GM19397 (cell line): ENCODE measurements at regions not wholly inside any gene's neighbourhood (a gene's known extent, or its start where the extent isn't known, plus 50 kb on each side); places are given as distances from the start of the nearest gene placed in this dataset.

ENCODE experiments used
- ATAC-seq: cut with Tn5 transposase; IDR thresholded peaks from one replicate; pipeline ENCODE4 v1.9.1; 2021; ENCODE audit warnings: mild to moderate bottlenecking, moderate library complexity; ENCODE audit not compliant: unreplicated experiment

DNA sequence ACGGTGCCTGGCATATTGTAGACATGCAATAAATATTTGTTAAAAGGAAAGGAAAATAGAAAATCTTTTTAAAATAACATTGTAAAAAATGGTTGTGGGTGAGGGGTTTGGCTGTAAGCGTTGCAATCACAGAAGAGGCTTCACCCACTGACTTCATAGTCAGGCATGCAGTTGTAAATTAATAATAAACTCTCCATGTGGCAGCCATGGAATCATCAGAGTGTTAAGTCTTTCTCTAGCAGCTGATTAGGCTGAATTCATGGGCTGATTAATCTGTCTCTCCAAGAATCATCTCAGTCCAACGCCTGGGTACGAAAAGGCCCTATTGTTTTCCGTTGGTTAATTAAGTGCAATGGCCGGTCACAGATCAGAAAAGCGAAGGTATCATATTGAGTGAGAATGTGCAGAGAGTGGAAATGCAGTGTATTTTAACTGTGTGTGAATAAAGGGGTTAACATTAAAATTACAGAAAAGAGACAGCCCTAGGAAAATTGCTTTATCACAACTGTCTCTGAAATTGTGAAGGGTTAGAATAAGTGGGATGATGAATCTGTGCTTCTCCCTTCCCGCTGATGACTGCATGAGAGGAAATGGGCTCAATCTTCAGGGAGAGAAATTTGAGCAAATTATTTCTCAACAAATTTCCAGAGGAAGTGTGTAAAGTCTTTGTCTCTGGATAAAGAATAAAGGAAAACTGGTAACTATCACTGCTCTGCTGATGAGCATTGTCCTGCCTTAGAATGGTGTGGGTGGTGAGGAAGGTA lies 269.0 kb downstream of the FAM76B start:
- ATAC-seq = no peak

DNA sequence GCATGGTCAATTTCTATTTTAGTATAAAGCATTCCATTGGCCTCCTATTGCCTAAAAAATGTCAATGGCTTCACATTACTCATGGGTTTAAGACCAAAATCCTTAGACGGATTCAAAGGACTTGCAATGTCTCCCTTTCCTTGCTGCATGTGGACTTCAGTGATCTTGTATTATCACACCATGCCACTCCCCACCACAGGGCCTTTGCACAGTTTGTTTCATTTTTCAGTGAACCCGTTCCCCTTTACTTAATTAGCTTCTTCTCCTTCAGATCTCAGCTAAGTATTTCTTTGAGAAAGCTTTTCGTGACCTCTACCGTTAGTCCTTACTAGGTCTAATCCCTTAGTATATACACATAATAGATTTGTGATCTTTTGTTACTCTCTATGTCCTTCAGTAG lies 269.7 kb downstream of the FAM76B start:
- ATAC-seq = no peak

DNA sequence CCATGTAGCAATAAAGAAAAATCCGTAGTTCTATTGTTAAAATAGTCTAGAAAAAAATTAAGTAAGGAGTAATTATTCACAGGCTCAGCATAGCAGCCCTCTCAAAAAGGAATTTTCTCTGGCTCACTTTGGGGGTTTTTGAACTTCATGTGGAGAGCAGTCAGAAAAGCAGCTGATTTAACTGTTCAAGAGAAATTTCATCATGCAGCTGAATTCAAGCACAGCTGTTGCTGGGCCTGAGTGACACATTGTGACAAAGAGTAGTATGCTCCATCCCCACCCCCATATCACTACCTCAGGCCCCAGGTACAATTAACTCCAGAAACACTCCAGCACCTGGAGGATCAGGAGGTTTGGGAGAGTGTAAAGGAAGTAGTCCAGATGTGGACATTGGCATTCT lies 272.1 kb downstream of the FAM76B start:
- no peak for ATAC-seq

DNA sequence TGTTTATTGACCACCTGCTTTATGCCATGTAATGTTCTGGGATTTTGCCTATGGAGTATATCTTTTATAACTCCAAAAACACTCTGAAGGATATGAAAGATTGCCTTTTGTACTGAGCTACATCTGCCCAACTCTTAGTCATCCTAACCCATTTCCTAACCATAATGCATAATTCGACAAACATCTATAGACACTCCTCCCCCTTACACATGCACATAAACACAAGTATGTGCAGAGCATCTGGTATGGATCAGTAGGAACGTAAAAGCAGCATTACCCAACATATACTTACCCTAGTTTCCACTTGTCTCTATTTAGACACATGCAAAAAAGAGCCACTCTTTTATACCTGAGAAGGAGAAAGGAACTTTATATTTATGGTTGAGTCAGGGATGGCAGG lies 272.8 kb downstream of the FAM76B start:
- no peak for ATAC-seq

DNA sequence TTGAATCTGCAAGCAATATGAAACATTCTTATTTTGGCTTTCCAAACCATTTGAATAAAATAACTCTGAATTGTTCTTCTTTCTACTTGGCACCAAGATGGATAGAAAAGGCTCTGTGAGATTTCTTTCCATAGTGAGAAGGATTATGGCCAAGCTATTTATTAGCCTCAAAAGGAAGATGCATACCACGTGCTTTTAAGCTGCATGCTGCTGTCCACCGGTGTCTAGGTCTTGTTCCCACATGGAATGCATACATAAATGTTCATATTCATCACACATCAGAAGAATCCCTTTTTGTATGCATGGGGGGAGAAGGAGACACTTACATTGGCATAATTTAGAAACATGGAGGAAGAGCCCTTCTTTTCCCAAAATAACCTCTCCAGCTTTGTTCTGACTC lies 273.4 kb downstream of the FAM76B start:
- ATAC-seq = no peak

DNA sequence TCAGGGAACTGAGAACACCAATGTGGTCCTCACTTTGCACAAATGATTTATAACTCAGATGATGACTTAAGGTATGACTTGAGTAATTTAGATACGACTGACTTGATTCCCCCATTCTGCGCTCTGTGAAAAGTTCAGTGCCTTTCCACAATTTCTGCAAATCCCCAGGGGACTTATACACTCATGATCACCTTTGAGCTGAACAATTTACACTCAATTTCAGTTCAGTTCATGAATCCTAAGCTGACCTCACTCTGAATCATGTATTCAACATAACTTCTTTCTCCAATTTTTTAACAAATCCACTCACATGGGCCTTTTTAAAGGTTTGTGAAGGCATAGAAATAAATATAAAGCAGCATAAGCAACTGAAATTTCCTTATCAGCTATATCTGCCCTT lies 274.2 kb downstream of the FAM76B start:
- ATAC-seq = no peak

DNA sequence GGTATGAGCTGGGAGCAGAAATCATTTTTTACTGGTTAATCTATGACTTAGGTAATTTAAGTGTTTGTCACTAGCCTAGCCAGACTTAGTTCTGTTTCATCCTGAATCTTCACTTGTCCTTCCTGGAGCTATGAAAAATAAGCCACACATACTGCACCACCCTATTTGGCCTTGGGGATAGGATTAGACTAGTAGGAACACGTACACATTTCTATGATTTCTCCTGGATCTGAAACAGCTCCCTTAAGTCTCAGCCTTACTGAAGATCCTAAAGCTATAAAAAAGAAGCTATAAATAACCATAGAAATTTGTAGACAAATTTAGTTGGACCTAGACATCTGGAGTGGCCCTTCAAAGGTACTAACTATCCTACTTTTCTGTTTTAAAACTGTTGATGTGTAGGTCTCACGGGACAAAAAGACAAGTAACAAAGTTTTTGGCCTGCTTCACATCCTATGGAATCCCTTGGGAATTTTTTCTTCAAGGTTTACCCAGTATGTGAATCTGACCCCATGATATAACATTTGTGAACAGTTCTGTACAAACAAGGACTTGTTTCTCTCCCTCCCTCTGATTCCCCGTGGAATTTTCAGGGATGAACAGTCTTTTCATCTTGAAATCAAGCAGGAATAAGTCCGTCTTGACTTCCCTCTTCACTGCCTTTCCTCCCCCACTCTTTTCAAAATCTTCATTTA lies 275.0 kb downstream of the FAM76B start:
- no peak for ATAC-seq

DNA sequence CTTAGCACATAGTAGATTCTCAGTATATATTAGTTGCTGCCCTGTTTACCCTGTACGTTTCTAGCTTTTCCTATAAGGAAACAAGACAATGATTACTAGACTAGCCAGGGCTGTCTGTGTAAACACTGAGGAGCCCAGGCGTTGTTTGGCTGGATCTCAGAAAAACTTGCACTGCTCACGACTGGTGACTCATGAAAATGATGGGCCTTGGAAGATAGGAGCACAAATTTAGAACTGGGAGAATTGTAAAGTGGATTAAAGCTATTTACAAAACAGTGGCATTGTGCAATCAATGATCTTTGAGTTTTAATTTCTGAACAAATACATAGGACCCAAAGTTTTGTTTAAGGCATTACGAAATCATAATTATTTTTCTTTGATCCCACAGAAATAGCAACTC lies 276.9 kb downstream of the FAM76B start:
- no peak for ATAC-seq

DNA sequence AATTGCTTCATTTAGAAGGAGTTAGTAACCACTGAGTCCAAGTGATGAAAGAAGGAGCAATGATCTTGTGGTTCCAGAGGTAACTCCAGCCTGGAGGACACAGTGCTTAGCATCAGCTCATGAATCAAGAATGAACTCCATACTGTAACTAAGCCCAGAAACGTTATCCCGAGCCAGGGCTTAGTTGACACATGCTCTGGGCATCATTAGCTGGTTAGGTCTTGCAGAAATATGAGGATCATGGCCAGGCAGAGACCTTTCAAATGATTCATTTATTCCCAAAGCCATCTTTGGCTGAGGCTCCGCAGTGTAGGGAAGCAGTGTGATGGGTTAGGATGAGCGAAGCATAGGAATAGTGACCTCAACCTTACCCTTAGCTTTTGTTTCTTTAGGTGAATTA lies 277.4 kb downstream of the FAM76B start:
- no peak for ATAC-seq

DNA sequence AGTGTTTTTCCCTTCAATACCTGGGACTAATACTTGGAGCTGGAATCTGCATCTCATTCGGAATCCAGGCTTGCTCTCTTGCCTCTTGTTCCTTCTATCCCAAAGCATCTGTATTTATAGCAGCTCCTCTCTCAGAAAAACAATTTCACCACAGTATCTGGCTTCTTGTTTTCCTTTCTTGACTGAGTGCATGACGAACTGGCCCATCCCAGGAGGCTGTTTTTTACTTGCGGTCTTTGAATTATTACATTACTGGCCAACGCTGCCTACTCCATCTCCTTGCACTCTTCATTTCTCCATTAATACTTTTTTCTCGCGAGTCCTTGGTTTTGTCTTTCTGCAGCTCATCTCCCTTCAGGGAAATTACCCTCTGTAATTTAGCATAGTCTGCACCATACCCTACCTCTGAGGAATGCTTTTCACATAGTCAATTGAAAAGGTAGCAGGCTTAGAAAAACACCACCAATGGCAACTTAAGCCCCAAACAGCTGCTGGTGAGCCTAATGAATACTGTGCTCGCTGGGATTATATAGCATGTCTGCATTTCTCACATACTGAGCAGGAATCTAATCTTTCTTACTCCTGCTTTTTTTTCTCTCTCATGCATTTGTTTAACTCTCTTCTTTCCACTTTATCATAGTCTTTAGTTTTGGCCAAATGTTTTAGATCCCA lies 277.4 kb upstream of the SESN3 start:
- no peak for ATAC-seq

DNA sequence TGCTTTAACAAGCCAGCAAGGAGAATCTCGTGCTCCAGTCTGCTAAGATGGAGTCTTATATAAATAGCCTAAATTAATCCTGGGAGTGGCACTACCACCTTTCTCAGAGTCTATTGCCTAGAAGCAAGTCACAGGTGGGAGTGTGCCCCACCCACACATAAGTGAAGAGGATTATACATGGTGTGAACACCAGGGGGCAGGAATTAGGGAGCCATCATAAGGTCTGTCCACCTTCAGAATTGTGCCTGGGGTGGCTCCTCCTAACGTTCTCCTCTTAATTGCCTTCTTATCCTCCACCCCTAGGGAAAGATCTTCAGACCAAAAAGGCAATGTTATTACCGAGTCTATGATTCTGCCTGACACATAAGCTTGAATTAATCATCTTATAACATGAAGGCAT lies 276.8 kb upstream of the SESN3 start:
- ATAC-seq = no peak

DNA sequence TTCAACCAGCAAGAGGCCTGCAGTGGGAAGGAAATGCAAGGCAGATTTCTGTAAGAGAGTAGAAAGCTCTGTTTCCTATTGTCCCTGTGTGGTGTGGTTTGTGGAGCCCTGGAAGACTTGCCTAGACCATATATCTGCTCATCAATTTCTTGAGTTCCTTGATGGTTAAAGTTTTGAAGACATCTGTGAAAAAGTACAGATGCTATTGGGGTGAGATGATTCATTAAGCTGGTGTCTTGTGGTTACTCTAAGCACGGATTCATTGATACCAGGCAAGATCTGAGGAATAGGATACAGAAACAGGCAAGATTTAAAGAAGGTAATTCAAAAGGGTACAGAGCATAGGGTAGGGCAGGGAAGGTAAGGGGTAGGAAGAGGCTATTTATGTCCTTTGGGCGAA lies 275.8 kb upstream of the SESN3 start:
- no peak for ATAC-seq

DNA sequence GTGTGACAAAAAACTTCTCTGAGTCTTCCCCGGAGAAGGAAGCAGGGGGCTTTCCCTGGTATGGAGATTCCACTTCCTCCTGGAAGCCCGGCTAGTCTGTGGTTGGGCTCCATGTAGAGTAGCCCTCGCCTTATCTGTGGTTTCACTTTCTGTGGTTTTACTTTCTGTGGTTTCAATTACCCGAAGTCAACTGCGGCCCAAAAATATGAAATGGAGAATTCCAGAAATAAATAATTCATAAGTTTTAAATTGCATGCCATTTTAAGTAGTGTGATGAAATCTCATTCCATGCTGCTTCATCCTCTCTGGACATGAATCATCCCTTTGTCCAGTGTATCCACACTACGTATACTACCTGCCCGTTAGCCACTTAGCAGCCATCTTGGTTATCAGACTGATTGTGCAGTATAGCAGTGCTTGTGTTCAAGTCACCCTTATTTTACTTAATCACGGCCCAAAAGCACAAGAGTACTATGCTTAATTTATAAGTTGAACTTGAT lies 275.0 kb upstream of the SESN3 start:
- ATAC-seq = no peak

DNA sequence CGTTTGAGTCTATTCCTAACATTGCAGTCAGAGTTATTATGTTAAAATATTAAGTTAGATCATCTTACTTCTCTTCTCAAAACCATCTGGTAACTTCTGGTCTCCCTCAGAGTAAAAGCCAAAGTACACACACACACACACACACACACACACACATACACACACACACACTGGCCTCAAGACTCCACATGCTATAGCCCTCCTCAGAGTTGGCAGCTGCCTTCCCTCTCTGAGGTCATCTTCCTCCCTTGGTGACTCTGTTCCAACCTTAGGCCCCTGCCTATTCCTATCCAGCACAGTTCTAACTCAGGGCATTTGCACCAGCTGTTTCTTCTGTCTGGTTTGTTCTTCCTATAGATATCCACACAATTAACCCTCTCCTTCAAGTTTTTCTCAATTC lies 272.0 kb upstream of the SESN3 start:
- no peak for ATAC-seq

DNA sequence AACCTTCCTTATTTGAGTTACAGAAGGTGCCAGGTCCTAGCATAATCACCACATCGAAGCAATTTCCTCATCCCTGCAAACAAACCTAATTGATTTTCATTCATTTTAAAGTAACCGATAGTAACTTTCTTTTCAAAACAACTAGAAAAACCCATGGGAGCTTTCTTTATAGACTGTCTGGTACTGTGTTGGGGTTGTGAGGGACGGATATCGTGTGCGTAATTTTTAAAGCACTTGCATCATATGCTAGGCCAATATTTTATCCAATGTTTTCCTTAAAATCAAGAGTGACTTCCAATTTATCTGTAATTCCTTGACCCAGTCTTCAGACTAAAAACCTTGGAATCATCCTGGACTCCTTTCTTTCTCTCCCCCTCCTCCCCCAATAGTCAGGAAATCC lies 271.5 kb upstream of the SESN3 start:
- no peak for ATAC-seq

DNA sequence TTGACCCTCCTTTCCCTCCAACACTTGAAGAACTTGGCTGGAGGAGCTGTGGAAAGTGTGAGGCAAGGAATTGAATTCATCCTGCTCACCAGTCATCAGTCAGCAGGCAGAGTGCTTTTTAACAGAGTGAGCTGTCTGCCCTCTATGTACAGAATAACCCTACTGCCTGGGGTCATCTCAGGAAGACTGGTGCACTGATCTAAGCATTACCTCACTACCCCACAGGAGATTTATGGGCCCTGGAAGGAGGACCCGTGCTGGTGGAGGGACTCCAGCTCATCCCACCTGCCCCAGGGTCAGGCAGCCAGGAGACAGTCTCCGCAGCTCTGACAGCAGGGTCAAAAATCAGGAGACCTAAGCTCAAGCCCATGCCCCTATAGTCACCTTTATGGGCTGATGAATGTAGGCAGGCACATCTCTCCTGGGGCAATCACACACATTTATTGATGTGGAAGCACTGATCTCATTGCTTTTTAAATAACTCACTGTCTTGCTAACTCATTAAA lies 270.8 kb upstream of the SESN3 start:
- no peak for ATAC-seq

DNA sequence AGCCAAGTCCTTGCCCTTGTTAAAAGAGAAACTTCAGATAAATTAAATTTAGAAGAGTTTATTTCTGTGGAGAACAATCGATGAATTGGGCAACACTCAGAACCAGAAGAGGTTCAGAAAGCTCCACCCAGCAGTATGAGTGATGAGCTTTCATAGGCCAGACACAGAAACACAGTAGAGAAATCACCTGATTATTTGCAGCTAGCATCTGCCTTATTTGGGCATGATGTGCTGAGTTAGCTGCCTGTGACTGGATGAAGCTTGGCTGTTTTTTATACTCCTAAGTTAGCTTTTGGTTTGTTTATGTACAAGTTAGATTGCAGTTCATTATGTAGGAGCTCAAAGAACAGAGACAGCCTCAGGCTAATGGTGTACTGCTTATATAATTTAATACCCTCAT lies 269.5 kb upstream of the SESN3 start:
- ATAC-seq = no peak

DNA sequence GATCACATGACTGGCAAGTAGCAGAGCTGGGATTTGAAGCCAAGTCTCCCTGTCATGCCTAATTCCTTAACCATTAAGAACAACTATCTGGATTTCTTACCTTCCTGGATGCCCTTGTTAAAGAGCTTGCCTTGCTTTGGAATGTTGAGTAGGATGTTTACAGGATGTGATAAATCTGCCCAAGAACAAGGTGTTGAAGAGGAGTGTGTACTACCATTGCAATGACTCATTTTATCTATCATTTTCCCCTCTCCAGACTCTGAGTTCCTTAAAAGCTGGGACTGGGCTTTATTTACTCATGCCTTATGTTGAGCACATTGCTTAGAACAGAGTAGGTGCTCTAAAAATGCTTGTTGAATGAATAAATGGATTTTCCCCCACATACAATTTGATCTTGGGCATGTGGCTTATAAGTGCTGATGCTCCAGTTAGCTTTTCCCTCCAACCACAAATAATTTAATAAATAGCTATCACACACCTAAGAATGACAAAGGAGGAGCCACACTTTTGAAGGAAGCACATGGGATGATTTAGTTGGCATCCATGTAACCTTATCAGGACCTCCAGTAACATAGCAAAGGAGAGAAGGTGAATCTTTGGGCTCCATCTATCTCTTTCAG lies 268.6 kb upstream of the SESN3 start:
- no peak for ATAC-seq

DNA sequence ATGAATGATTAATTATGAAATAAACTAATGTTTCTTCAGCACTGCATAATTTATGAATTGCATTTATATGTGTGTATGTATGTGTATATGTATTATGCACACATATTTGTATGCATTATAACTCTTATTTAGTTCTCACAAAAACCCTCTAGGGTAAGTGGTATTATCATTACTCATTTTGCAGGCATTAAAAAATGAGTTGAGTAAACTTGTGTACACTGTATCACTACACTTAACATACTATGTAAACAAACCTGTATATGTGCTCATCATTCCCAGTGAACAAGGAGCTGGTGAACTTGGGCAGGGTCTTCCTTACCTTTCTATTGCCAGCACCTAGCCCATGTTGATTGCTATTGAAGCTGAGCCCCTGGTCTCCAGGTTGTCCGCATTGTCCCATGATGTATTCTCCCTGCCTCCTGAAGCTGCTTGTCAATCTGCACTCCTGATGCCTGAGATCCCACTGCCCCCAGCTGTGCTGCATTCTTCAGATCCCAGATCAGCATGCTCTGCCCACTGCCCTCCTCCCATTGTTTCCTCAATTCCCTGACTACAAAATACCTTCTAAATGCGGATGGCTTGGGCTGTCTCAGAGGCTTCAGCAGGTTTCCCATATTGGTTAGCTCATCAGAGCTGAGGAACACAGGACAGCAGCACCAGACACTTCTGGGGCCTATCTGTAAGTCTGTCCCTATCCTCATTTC lies 267.9 kb upstream of the SESN3 start:
- no peak for ATAC-seq

DNA sequence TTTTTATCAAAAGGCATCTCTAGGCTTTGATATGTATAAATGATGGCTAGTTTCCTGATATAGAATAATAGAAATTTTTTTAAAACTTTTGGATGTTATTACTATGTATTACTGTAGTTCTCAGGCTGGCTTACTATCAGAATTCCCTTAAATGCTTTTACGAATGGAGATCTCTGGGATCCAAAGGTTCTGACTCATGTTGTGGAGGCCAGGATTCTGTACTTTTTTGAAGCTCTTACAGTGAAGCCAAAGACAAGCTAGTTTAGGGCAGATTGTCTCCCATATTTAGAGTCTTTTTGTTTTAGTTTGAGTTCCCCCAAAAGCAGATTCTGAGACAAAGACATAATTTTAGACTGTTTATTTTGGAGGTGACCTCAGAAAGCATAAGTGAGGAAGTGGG lies 265.9 kb upstream of the SESN3 start:
- ATAC-seq = no peak

DNA sequence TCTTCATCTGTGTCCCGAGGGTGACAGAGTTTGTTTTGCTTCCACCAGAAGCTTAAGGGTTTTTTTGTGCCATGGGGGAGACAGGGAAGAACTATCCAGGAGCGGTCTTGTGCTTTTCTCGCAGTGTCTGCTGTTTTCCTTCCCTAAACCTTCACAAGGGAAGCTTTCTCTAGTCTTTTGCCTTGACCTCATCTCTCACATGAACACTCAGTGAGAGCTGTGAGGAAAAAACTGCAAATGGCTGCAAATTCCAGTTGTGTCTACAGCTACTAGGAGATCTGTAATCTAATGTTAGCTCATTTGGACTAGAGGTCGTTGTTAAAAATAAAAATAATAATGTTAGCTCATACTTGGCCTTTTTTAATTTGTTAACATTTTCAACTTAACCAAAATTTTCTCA lies 264.7 kb upstream of the SESN3 start:
- no peak for ATAC-seq
